Sigmoid colon (tissue), 4 donors: ENCODE measurements at regions not wholly inside any gene's neighbourhood (a gene's known extent, or its start where the extent isn't known, plus 50 kb on each side); places are given as distances from the start of the nearest gene placed in this dataset.

Source experiments
- CTCF ChIP-seq, 4 experiments: fragments of 450-650 bp in 3 of 4; fragments of 200-600 bp in 1 of 4; IDR thresholded peaks; one replicate each; pipeline ENCODE4 v1.5.1; 2016 to 2019; ENCODE audit warnings: antibody characterized with exemption in 4 of 4, mild to moderate bottlenecking in 3 of 4, moderate library complexity in 2 of 4
- EP300 ChIP-seq, 4 donors: sonication (generic); formaldehyde crosslinking; IDR thresholded peaks; one replicate each; pipeline ENCODE4 v1.6.1; 2017; ENCODE audit warnings: antibody characterized with exemption in 4 of 4
- POLR2A ChIP-seq, 2 donors: fragments of 450-650 bp; IDR thresholded peaks; one replicate each; pipeline ENCODE4 v1.6.1; 2016; ENCODE audit warnings: antibody characterized with exemption in 2 of 2, mild to moderate bottlenecking in 2 of 2, moderate library complexity in 2 of 2

- TF ChIP-seq CTCF (IDR thresholded peaks at IDR 0.05) = no peak
- no peak for TF ChIP-seq POLR2A (IDR thresholded peaks at IDR 0.05)
- no peak for TF ChIP-seq EP300 (IDR thresholded peaks at IDR 0.05)
Measured at GRCh38 chr13:50401721-50402465, 386.6 kb downstream of the KCNRG start.
